ENCODE measurements at regions not wholly inside any gene's neighbourhood (a gene's known extent, or its start where the extent isn't known, plus 50 kb on each side); places are given as distances from the start of the nearest gene placed in this dataset.

DNA sequence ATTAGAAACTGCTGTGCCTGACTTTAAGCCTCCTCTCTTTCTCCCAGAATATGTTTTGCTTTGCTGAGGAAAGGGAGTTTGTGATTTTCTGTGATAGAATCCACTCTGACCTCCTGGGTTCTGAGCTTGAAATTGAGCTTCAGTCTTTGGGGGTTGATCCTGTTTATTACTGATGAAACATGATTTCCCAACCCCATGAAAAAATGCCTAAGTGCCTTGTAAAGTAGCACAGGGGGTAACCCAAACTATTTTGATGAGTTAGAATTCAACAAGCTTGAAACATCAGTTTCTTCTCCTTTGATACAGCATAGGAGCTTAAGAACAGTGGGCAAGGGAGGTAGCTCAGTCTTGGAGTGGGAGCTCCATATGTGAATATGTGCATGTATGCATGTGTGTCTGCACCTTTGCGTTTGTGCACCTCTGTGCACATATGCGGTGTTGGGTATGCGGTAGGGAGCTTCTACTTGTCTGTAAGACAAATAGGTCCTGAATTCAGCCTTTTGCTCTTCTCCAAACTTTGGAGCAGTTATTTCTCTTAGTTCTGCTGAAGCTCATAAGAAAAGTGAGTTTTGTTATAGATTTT is 364.6 kb downstream of the OSR1 start (continued):
- TF ChIP-seq, protein P1, sequence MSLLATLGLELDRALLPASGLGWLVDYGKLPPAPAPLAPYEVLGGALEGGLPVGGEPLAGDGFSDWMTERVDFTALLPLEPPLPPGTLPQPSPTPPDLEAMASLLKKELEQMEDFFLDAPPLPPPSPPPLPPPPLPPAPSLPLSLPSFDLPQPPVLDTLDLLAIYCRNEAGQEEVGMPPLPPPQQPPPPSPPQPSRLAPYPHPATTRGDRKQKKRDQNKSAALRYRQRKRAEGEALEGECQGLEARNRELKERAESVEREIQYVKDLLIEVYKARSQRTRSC (CRISPR knock-in tag; IDR thresholded peaks at IDR 0.05; ENCODE audit: low read depth), result no peak
- TF ChIP-seq ZNF577 (CRISPR knock-in tag; IDR thresholded peaks at IDR 0.05; ENCODE audit: borderline replicate concordance, low read depth) (no peak), ZSCAN29 (CRISPR knock-in tag; conservative IDR thresholded peaks at IDR 0.05) (no peak), ZNF382 (CRISPR knock-in tag; IDR thresholded peaks at IDR 0.05; ENCODE audit: borderline replicate concordance) (no peak), IKZF4 (CRISPR knock-in tag; IDR thresholded peaks at IDR 0.05; ENCODE audit: borderline replicate concordance, low read depth, not compliant biosample characterization) (no peak), CBFB (CRISPR knock-in tag; IDR thresholded peaks at IDR 0.05) (no peak)
- TF ChIP-seq, protein P2, sequence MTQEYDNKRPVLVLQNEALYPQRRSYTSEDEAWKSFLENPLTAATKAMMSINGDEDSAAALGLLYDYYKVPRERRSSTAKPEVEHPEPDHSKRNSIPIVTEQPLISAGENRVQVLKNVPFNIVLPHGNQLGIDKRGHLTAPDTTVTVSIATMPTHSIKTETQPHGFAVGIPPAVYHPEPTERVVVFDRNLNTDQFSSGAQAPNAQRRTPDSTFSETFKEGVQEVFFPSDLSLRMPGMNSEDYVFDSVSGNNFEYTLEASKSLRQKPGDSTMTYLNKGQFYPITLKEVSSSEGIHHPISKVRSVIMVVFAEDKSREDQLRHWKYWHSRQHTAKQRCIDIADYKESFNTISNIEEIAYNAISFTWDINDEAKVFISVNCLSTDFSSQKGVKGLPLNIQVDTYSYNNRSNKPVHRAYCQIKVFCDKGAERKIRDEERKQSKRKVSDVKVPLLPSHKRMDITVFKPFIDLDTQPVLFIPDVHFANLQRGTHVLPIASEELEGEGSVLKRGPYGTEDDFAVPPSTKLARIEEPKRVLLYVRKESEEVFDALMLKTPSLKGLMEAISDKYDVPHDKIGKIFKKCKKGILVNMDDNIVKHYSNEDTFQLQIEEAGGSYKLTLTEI (CRISPR knock-in tag; conservative IDR thresholded peaks at IDR 0.05), result no peak

DNA sequence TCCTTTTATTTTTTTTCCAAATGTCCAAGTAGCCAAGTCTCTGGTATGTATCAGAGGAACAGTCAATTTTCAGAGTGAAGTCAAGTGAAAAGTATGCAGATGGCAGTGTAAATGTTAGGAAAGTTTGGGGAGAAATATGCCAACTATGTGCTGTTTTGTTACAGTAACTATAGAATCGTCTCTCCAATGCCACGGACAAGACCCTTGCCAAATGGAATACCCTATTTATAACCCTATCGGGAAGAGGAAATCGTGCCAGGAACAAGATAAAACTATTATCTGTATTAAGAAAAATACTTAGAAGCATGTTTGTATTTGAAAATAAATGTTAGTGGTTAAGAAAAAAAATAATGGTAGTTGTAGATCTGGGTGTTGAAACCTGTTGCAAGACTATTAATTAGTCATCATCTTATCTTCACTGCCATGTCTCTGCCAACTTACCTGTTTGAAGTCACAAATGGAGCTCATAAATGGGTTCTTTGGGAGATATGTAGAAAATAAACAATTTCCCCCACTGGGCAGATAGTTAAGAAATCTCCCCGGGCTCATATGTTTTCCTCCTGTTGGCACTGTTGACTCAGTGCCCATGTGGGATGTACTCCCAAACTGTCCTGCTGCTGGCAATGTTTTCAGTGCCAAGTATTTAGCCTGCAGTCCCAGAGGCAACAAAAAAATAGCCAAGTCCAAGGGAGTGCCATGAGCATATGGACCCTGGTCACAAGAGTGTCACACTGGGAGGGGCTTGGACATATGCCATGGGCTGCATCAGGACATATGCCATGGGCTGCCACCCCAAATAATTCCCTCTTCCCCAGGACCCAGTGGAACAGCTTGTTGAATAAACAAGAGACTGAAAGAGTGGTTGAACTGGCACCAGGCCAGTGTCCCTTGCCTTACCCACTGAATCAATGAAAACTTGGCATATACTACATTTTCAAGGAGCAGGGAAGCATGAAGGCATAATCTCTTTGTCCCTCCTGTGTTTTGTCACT is 366.9 kb downstream of the OSR1 start:
- no TSS peak for BruUV-seq (replicated peaks)
- CTCF ChIA-PET (ENCODE audit: low intra/inter-chr PET ratio, low total read pairs), result no interaction called here
- ATAC-seq (no peak), DNase-seq (ENCODE audit: low spot score) (no peak), FAIRE-seq (no peak)
- Histone ChIP-seq H3K79me2 (ENCODE audit: insufficient read depth, low read length) (no peaks in the 10 kb centered on the region), H4K20me1 (ENCODE audit: insufficient read depth, low read length) (no peaks in the 10 kb centered on the region), H3K27me3 (ENCODE audit: control insufficient read depth in 1 of 2, insufficient read depth in 2 of 2, low read length in 2 of 2) (no peaks in the 10 kb centered on the region), H3K4me1 (ENCODE audit: insufficient read depth, low read length) (no peaks in the 10 kb centered on the region), H3K36me3 (replicated peaks in 1 of 2; ENCODE audit: control insufficient read depth in 1 of 2, insufficient read depth in 2 of 2, low read length in 2 of 2) (no peaks in the 10 kb centered on the region), H3K4me2 (ENCODE audit: low read depth, low read length) (no peak overlapping the region), H3K27ac (ENCODE audit: extremely low read length, insufficient read depth, low read length) (no peak overlapping the region), H3K9me3 (ENCODE audit: low read length) (no peaks in the 10 kb centered on the region), H2AFZ (ENCODE audit: low read length) (no peak overlapping the region), H3K9ac (ENCODE audit: insufficient read depth, low read depth, low read length) (no peak overlapping the region), H3K4me3 (replicated peaks in 1 of 3; ENCODE audit: insufficient read depth in 1 of 3, low read depth in 2 of 3, low read length in 3 of 3) (no peak overlapping the region)
- WGBS (ENCODE audit: low lambda C conversion rate), result 38% methylated on average over 5 of the region's 5 CpGs
- intact Hi-C loops (cut with micrococcal nuclease; ENCODE audit: unreplicated experiment) (no loop called here), in situ Hi-C loops (cut with HindIII; ENCODE audit: extremely low pct_ligation_motif_present, low pct_unique_long_range_greater_than_20kb) (no loop called here)
- POLR2A ChIA-PET, result interaction anchor here (1.4 kb wide), 1 partner anchor 29 kb away, joined by 3 read pairs; no protein-coding TSS in a partner anchor
- TF ChIP-seq HDAC2 (CRISPR knock-in tag; IDR thresholded peaks at IDR 0.05), result no peak
- no peak for TF ChIP-seq ZNF232 (CRISPR knock-in tag; IDR thresholded peaks at IDR 0.05; ENCODE audit: borderline replicate concordance)
- no peak for TF ChIP-seq ETV6 (CRISPR knock-in tag; conservative IDR thresholded peaks at IDR 0.05)
- TF ChIP-seq, protein P3, sequence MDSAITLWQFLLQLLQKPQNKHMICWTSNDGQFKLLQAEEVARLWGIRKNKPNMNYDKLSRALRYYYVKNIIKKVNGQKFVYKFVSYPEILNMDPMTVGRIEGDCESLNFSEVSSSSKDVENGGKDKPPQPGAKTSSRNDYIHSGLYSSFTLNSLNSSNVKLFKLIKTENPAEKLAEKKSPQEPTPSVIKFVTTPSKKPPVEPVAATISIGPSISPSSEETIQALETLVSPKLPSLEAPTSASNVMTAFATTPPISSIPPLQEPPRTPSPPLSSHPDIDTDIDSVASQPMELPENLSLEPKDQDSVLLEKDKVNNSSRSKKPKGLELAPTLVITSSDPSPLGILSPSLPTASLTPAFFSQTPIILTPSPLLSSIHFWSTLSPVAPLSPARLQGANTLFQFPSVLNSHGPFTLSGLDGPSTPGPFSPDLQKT (CRISPR knock-in tag; IDR thresholded peaks at IDR 0.05; ENCODE audit: borderline replicate concordance), result no peak
- TF ChIP-seq, protein P4, sequence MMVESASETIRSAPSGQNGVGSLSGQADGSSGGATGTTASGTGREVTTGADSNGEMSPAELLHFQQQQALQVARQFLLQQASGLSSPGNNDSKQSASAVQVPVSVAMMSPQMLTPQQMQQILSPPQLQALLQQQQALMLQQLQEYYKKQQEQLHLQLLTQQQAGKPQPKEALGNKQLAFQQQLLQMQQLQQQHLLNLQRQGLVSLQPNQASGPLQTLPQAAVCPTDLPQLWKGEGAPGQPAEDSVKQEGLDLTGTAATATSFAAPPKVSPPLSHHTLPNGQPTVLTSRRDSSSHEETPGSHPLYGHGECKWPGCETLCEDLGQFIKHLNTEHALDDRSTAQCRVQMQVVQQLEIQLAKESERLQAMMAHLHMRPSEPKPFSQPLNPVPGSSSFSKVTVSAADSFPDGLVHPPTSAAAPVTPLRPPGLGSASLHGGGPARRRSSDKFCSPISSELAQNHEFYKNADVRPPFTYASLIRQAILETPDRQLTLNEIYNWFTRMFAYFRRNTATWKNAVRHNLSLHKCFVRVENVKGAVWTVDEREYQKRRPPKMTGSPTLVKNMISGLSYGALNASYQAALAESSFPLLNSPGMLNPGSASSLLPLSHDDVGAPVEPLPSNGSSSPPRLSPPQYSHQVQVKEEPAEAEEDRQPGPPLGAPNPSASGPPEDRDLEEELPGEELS (CRISPR knock-in tag; IDR thresholded peaks at IDR 0.05), result no peak
- no peak for TF ChIP-seq ATAD3A (CRISPR knock-in tag; IDR thresholded peaks at IDR 0.05)
- TF ChIP-seq MYC (CRISPR knock-in tag; IDR thresholded peaks at IDR 0.05; ENCODE audit: borderline replicate concordance), result no peak
- no peak for TF ChIP-seq ONECUT2 (CRISPR knock-in tag; IDR thresholded peaks at IDR 0.05)
